Gastrocnemius medialis (tissue), 4 donors: ENCODE measurements at regions not wholly inside any gene's neighbourhood (a gene's known extent, or its start where the extent isn't known, plus 50 kb on each side); places are given as distances from the start of the nearest gene placed in this dataset.

ENCODE experiments used
- ATAC-seq, 2 donors: fragments of 150-250 bp; one replicate each; pipeline ENCODE4 v1.9.1; 2016
- DNase-seq, 2 donors: peaks; one replicate each; pipeline ENCODE4 v3.0.0-alpha.2; 2019
- H3K27ac ChIP-seq, 4 donors: fragments of 200-600 bp; sonication (generic); 1 replicate in 1 of 4; 2 replicates in 3 of 4; pipeline ENCODE4 v1.5.1; 2016 to 2018; ENCODE audit warnings: mild to moderate bottlenecking in 2 of 4, moderate library complexity in 1 of 4
- H3K27me3 ChIP-seq, 3 donors: fragments of 200-600 bp; sonication (generic) in 2 of 3; 1 replicate in 1 of 3; 2 replicates in 2 of 3; pipeline versions ENCODE4 v1.5.1 to v1.6.0; 2016 to 2019; ENCODE audit warnings: mild to moderate bottlenecking in 1 of 3, moderate library complexity in 1 of 3
- H3K36me3 ChIP-seq, 2 donors: fragments of 200-600 bp; sonication (generic) in 1 of 2; one replicate each; pipeline ENCODE4 v1.5.1; 2017 to 2018
- H3K4me1 ChIP-seq, 2 donors: fragments of 200-600 bp; sonication (generic) in 1 of 2; one replicate each; pipeline ENCODE4 v1.5.1; 2016 to 2017; ENCODE audit warnings: mild to moderate bottlenecking in 2 of 2
- H3K4me3 ChIP-seq, 4 donors: fragments of 200-600 bp; sonication (generic) in 3 of 4; 1 replicate in 1 of 4; 2 replicates in 3 of 4; pipeline ENCODE4 v1.5.1; 2016 to 2019; ENCODE audit warnings: mild to moderate bottlenecking in 2 of 4
- H3K9me3 ChIP-seq, 3 donors: fragments of 200-600 bp; sonication (generic) in 2 of 3; 1 replicate in 1 of 3; 2 replicates in 2 of 3; pipeline ENCODE4 v1.5.1; 2016 to 2019
- POLR2A ChIP-seq, 2 donors: fragments of 450-650 bp; IDR thresholded peaks; one replicate each; pipeline ENCODE4 v1.6.1; 2017; ENCODE audit warnings: antibody characterized with exemption in 2 of 2, mild to moderate bottlenecking in 2 of 2, moderate library complexity in 2 of 2
- in situ Hi-C, 4 donors: fragments of 200-750 bp; cut with MboI; loops; one replicate each; pipeline versions ENCODE4 v1.15.0 to v1.8.0; 2017; ENCODE audit warnings: low sequenced_read_pairs in 4 of 4
- intact Hi-C: fragments of 100-400 bp; cut with DNase I; formaldehyde crosslinking; loops from one replicate; pipeline ENCODE4 v1.15.1; 2023; ENCODE audit warnings: low total_unique reads
- TF ChIP-seq, protein P1 (sequence below), 5 experiments: fragments of 450-650 bp in 3 of 5; fragments of 200-600 bp in 2 of 5; sonication (generic) in 2 of 5; IDR thresholded peaks in 4 of 5; conservative IDR thresholded peaks in 1 of 5; 1 replicate in 4 of 5; 2 replicates in 1 of 5; pipeline ENCODE4 v1.5.1; 2016 to 2019; ENCODE audit warnings: antibody characterized with exemption in 5 of 5, mild to moderate bottlenecking in 3 of 5, moderate library complexity in 3 of 5

- intact Hi-C loops (no loop called here), in situ Hi-C loops (no loop called here)
- ATAC-seq (no peak), DNase-seq (no peak)
- no peaks in the 10 kb centered on the region for H3K4me1 ChIP-seq
- H3K36me3 ChIP-seq: no peaks in the 10 kb centered on the region
- H3K27me3 ChIP-seq: no peaks in the 10 kb centered on the region
- no peak overlapping the region for H3K4me3 ChIP-seq
- H3K27ac ChIP-seq: no peak overlapping the region
- H3K9me3 ChIP-seq: no peaks in the 10 kb centered on the region
- TF ChIP-seq, protein P1, sequence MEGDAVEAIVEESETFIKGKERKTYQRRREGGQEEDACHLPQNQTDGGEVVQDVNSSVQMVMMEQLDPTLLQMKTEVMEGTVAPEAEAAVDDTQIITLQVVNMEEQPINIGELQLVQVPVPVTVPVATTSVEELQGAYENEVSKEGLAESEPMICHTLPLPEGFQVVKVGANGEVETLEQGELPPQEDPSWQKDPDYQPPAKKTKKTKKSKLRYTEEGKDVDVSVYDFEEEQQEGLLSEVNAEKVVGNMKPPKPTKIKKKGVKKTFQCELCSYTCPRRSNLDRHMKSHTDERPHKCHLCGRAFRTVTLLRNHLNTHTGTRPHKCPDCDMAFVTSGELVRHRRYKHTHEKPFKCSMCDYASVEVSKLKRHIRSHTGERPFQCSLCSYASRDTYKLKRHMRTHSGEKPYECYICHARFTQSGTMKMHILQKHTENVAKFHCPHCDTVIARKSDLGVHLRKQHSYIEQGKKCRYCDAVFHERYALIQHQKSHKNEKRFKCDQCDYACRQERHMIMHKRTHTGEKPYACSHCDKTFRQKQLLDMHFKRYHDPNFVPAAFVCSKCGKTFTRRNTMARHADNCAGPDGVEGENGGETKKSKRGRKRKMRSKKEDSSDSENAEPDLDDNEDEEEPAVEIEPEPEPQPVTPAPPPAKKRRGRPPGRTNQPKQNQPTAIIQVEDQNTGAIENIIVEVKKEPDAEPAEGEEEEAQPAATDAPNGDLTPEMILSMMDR (IDR thresholded peaks at IDR 0.05 in 4 of 5, conservative IDR thresholded peaks at IDR 0.05 in 1 of 5): no peak
- no peak for TF ChIP-seq POLR2A (IDR thresholded peaks at IDR 0.05)
These were observed 90.7 kb downstream of the CD24 start for GRCh38 chr6:106883808-106884262.

DNA sequence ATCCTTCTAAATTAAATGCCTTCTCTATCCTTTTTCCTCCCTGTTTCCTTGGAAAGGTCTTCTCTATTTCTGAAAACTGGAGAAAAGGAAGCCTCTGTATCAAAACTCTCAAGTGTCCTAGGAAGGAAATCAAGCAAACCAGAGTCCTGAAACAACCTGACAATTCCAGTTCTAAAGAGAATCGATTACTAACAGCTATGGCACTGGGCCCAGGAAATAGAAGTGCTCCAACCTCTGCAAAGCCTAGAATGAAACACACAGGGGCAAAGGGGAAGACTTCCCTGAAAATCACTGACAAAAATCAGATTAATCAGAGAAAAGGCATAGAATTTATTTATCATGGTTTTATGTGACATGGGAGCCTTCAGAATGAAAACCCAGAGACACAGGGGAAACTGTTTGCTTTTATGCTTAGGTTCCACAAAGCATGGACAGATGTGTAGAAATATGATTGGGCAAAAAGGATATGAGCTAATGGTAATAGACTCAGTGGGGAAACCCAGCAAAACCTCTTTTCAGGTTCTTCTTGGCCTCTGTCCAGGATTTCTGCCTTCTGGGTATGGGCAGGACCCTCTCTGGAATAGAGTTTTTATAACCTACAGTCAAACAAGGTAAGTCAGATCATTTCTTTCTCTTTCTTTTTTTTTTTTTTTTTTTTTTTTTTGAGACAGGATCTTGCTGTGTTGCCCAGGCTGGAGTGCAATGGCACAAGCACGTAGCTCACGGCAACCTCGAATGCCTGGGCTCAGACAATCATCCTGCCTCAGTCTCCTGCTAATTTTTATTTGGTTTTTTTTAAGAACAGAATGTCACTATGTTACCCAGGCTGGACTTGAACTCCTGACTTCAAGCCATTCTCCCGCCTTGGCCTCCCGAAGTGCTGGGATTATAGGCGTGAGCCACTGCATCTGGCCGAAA, 91.7 kb downstream of the CD24 start:
- ATAC-seq: no peak
- Histone ChIP-seq H3K9me3 (no peaks in the 10 kb centered on the region), H3K4me1 (no peaks in the 10 kb centered on the region), H3K36me3 (no peaks in the 10 kb centered on the region), H3K4me3 (no peak overlapping the region), H3K27ac (no peak overlapping the region), H3K27me3 (no peaks in the 10 kb centered on the region)
- in situ Hi-C loops (no loop called here), intact Hi-C loops (no loop called here)
- no peak for DNase-seq
- TF ChIP-seq, protein P1 (IDR thresholded peaks at IDR 0.05 in 4 of 5, conservative IDR thresholded peaks at IDR 0.05 in 1 of 5): no peak
- no peak for TF ChIP-seq POLR2A (IDR thresholded peaks at IDR 0.05)

- TF ChIP-seq, protein P1 (IDR thresholded peaks at IDR 0.05 in 4 of 5, conservative IDR thresholded peaks at IDR 0.05 in 1 of 5): no peak
- TF ChIP-seq POLR2A (IDR thresholded peaks at IDR 0.05): no peak
- intact Hi-C loops: no loop called here
- in situ Hi-C loops: no loop called here
These were observed 92.4 kb downstream of the CD24 start for GRCh38 chr6:106882138-106882537.

GRCh38 chr6:106880952-106881351, 93.6 kb downstream of the CD24 start:
- Histone ChIP-seq H3K27me3 (no peaks in the 10 kb centered on the region), H3K27ac (no peak overlapping the region), H3K4me3 (no peak overlapping the region), H3K36me3 (no peaks in the 10 kb centered on the region), H3K4me1 (no peaks in the 10 kb centered on the region), H3K9me3 (no peaks in the 10 kb centered on the region)
- DNase-seq: no peak
- intact Hi-C loops (no loop called here), in situ Hi-C loops (no loop called here)
- no peak for TF ChIP-seq POLR2A (IDR thresholded peaks at IDR 0.05)
- no peak for ATAC-seq

More at GRCh38 chr6:106882138-106882537, 92.4 kb downstream of the CD24 start:
- Histone ChIP-seq H3K9me3 (no peaks in the 10 kb centered on the region), H3K4me3 (no peak overlapping the region), H3K27me3 (no peaks in the 10 kb centered on the region), H3K27ac (no peak overlapping the region), H3K4me1 (no peaks in the 10 kb centered on the region), H3K36me3 (no peaks in the 10 kb centered on the region)
- no peak for ATAC-seq
- no peak for DNase-seq

DNA sequence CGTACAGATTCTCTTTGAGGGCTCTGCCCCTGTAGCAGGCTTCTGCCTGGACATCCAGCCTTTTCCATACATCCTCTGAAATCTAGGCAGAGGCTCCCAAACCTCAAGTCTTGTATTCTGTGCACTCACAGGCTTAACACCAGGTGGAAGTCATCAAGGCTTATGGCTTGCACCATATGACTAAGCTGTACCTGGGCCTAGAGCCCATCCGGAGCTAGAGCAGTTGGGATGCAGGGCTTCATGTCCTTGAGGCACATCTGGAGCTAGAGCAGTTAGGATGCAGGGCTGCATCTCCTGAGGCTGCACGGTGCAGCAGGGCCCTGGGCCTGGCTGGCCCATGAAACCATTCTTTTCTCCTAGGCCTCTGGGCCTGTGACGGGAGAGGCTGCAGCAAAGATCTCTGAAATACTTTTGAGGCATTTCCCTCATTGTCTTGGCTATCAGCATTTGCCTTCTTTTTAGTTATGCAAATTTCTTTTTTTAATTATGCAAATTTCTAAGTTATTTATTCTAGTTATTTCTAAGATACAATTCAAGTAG, 98.7 kb downstream of the CD24 start:
- H3K27me3 ChIP-seq: no peaks in the 10 kb centered on the region
- H3K9me3 ChIP-seq: no peaks in the 10 kb centered on the region
- H3K36me3 ChIP-seq: no peaks in the 10 kb centered on the region
- ATAC-seq: no peak
- H3K4me1 ChIP-seq: no peaks in the 10 kb centered on the region
- in situ Hi-C loops: no loop called here
- DNase-seq: no peak
- intact Hi-C loops: no loop called here
- no peak overlapping the region for H3K4me3 ChIP-seq
- no peak overlapping the region for H3K27ac ChIP-seq
- no peak for TF ChIP-seq POLR2A (IDR thresholded peaks at IDR 0.05)
- TF ChIP-seq, protein P1 (IDR thresholded peaks at IDR 0.05 in 4 of 5, conservative IDR thresholded peaks at IDR 0.05 in 1 of 5): no peak
